Right forelimb (tissue), 1 donor: ENCODE measurements at regions not wholly inside any gene's neighbourhood (a gene's known extent, or its start where the extent isn't known, plus 50 kb on each side); places are given as distances from the start of the nearest gene placed in this dataset.

ENCODE experiments used
- DNase-seq: peaks from one replicate; pipeline ENCODE4 v3.0.0-alpha.2; 2018

- DNase-seq: peak; percentile 16
Observed at GRCh38 chr10:42973870-42974692, 102.8 kb upstream of the RET start.

- no peak for DNase-seq
Observed at GRCh38 chr10:42974693-42975002, 102.2 kb upstream of the RET start.

GRCh38 chr10:42975005-42975493 is 101.8 kb upstream of the RET start:
- DNase-seq: peak; percentile 31

GRCh38 chr10:42975558-42976340 is 101.1 kb upstream of the RET start:
- DNase-seq: no peak

GRCh38 chr10:42976351-42977031 is 100.4 kb upstream of the RET start:
- DNase-seq: peak; percentile 18

GRCh38 chr10:42977032-42977416 is 99.8 kb upstream of the RET start:
- no peak for DNase-seq

- peak; percentile 11 for DNase-seq
Observed at GRCh38 chr10:42979181-42979580, 97.7 kb upstream of the RET start.

- DNase-seq: peak; percentile 13
Observed at GRCh38 chr10:42979721-42980467, 97.0 kb upstream of the RET start.

GRCh38 chr10:42980553-42981357 is 96.1 kb upstream of the RET start:
- DNase-seq: peak; percentile 17

GRCh38 chr10:42981358-42982236 is 95.3 kb upstream of the RET start:
- peak; percentile 35 for DNase-seq

GRCh38 chr10:42982891-42983506 is 93.9 kb upstream of the RET start:
- DNase-seq: peak; percentile 27

GRCh38 chr10:42983591-42983990 is 93.3 kb upstream of the RET start:
- peak; percentile 20 for DNase-seq

- DNase-seq: no peak
Observed at GRCh38 chr10:42984035-42984610, 92.7 kb upstream of the RET start.

GRCh38 chr10:42984761-42985325 is 92.0 kb upstream of the RET start:
- peak; percentile 36 for DNase-seq

- DNase-seq: peak; percentile 39
Observed at GRCh38 chr10:42985436-42986316, 91.2 kb upstream of the RET start.

- peak; percentile 30 for DNase-seq
Observed at GRCh38 chr10:42986633-42987032, 90.2 kb upstream of the RET start.

GRCh38 chr10:42987121-42987541 is 89.7 kb upstream of the RET start:
- peak; percentile 22 for DNase-seq

GRCh38 chr10:42987575-42987974 is 89.3 kb upstream of the RET start:
- DNase-seq: no peak
